WTC11 (cell line): ENCODE measurements at regions not wholly inside any gene's neighbourhood (a gene's known extent, or its start where the extent isn't known, plus 50 kb on each side); places are given as distances from the start of the nearest gene placed in this dataset.

Experiments used
- ATAC-seq: fragments of 200-7000 bp; cut with Tn5 transposase; 2 replicates; pipeline ENCODE4 v1.10.0; 2021; ENCODE audit warnings: mild to moderate bottlenecking, moderate library complexity
- CTCF ChIA-PET: fragments of 300-600 bp; sonication (Branson Sonifier 250); formaldehyde crosslinking; loops from one replicate; lab custom pipeline; 2021; ENCODE audit warnings: antibody characterized with exemption; lab: Charles Lee
- POLR2A ChIA-PET: fragments of 350-600 bp; sonication (Branson Sonifier 250); formaldehyde crosslinking; loops from one replicate; lab custom pipeline; 2021; ENCODE audit warnings: antibody characterized with exemption; lab: Charles Lee
- DNase-seq: peaks from one replicate; pipeline ENCODE4 v3.0.0; 2021; ENCODE audit warnings: low spot score
- H3K27ac Mint-ChIP-seq: 2 replicates; pipeline ENCODE4 v1.8.0; 2021; ENCODE audit warnings: mixed read lengths
- H3K27me3 Mint-ChIP-seq: 2 replicates; pipeline ENCODE4 v1.8.0; 2021; ENCODE audit warnings: low read depth, mild to moderate bottlenecking, moderate library complexity, mixed read lengths
- H3K36me3 Mint-ChIP-seq: 2 replicates; pipeline ENCODE4 v1.8.0; 2021; ENCODE audit warnings: mixed read lengths
- H3K4me1 Mint-ChIP-seq: 2 replicates; pipeline ENCODE4 v1.8.0; 2022; ENCODE audit warnings: mixed read lengths
- H3K4me3 Mint-ChIP-seq: 2 replicates; pipeline ENCODE4 v1.8.0; 2021; ENCODE audit warnings: mild to moderate bottlenecking, moderate library complexity, mixed read lengths
- H3K9me3 Mint-ChIP-seq: 2 replicates; pipeline ENCODE4 v1.8.0; 2021; ENCODE audit warnings: mixed read lengths
- CBFB ChIP-seq: sonication (generic); formaldehyde crosslinking; IDR thresholded peaks from 2 replicates; pipeline ENCODE4 v1.8.1; 2022; ENCODE audit warnings: mild to moderate bottlenecking, low read depth, missing genetic modification reagents
- ESRRA ChIP-seq: sonication (generic); formaldehyde crosslinking; IDR thresholded peaks from 2 replicates; pipeline ENCODE4 v1.8.1; 2022; ENCODE audit warnings: mild to moderate bottlenecking, missing genetic modification reagents, borderline replicate concordance
- ETV6 ChIP-seq: sonication (generic); formaldehyde crosslinking; IDR thresholded peaks from 2 replicates; pipeline ENCODE4 v1.8.1; 2022; ENCODE audit warnings: mild to moderate bottlenecking, missing genetic modification reagents
- JUN ChIP-seq: sonication (generic); formaldehyde crosslinking; IDR thresholded peaks from 2 replicates; pipeline ENCODE4 v1.8.0; 2023; ENCODE audit warnings: mild to moderate bottlenecking, missing genetic modification reagents
- KAT7 ChIP-seq: sonication (generic); formaldehyde crosslinking; IDR thresholded peaks from 2 replicates; pipeline ENCODE4 v1.8.1; 2023; ENCODE audit warnings: missing genetic modification reagents, mild to moderate bottlenecking, borderline replicate concordance
- NFATC4 ChIP-seq: fragments of 250-450 bp; sonication (Bioruptor Pico); IDR thresholded peaks from 2 replicates; pipeline ENCODE4 v1.9.0; 2021; ENCODE audit warnings: mild to moderate bottlenecking
- ZBTB21 ChIP-seq: sonication (generic); formaldehyde crosslinking; IDR thresholded peaks from 2 replicates; pipeline ENCODE4 v1.8.1; 2023; ENCODE audit warnings: mild to moderate bottlenecking, missing genetic modification reagents, borderline replicate concordance
- ZNF396 ChIP-seq: fragments of 250-450 bp; sonication (Bioruptor Pico); IDR thresholded peaks from 2 replicates; pipeline ENCODE4 v1.8.0; 2021; ENCODE audit warnings: mild to moderate bottlenecking, moderate library complexity, borderline replicate concordance
- ZNF416 ChIP-seq: fragments of 250-450 bp; sonication (Bioruptor Pico); IDR thresholded peaks from 2 replicates; pipeline ENCODE4 v1.9.0; 2021; ENCODE audit warnings: mild to moderate bottlenecking, inconsistent platforms
- TF ChIP-seq, protein P1 (sequence below): fragments of 250-450 bp; sonication (Bioruptor Pico); IDR thresholded peaks from 2 replicates; pipeline ENCODE4 v1.9.0; 2021; ENCODE audit warnings: mild to moderate bottlenecking
- TF ChIP-seq, protein P2 (sequence below): sonication (generic); formaldehyde crosslinking; IDR thresholded peaks from 2 replicates; pipeline ENCODE4 v1.8.0; 2022; ENCODE audit warnings: mild to moderate bottlenecking, missing genetic modification reagents
- TF ChIP-seq, protein P3 (sequence below): sonication (generic); formaldehyde crosslinking; IDR thresholded peaks from 2 replicates; pipeline ENCODE4 v1.8.0; 2022; ENCODE audit warnings: missing genetic modification reagents
- TF ChIP-seq, protein P4 (sequence below): sonication (generic); formaldehyde crosslinking; IDR thresholded peaks from 2 replicates; pipeline ENCODE4 v1.8.1; 2023; ENCODE audit warnings: mild to moderate bottlenecking, missing genetic modification reagents, moderate library complexity
- TF ChIP-seq, protein P5 (sequence below): sonication (generic); formaldehyde crosslinking; IDR thresholded peaks from 2 replicates; pipeline ENCODE4 v1.8.1; 2023; ENCODE audit warnings: mild to moderate bottlenecking, missing genetic modification reagents, moderate library complexity

DNA sequence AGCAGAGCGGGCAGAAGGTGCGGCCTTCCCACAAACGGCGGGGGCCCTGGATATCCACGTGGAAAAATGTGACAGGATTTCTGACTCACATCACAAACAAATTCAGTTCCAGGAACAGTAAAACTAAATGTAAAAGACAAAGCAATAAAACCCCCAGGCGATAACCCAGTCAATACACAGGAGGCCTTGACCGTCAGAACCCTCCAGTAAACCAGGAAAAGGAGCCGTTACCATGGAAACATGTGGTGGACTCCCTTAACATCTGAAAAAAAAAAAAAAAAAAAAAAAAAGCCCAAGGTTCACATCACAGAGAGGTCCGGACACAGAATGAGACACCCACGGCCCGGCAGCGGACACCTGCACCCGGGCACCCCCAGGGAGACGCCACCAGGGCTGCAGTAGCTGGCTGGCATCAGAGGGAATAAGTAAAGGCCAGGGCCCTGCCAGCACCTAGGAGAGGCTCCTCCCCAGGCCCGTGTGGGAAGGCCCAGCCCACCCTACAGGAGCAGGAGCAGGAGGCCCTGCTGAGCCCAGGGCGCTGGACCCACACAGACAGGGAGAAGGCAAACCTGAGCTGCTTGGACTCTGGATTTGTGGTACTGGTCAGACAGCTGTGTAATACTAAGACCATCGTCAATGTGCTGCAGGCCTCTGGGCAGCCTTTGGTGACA, 83.7 kb downstream of the TMEM18 start (continued):
- no peak for TF ChIP-seq ESRRA (CRISPR knock-in tag)

DNA sequence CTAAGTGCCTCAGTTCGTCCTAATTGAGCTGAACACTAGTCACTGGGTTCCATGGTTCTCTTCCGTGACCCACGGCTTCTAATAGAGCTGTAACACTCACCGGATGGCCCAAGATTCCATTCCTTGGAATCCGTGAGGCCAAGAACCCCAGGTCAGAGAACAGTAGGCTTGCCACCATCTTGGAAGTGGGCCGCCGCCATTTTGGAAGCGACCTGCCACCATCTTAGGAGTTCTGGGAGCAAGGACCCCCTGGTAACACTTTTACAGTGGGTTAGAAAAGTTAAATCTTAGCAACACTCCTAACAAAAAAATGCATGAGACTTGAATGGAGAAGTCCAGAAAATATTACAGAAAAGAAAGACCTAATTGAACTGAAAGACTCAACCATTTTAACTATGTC, 84.5 kb downstream of the TMEM18 start:
- peaks cover 5% of the 10 kb centered on the region for H3K9me3 Mint-ChIP-seq
- no peak overlapping the region for H3K27ac Mint-ChIP-seq
- no peaks in the 10 kb centered on the region for H3K36me3 Mint-ChIP-seq
- POLR2A ChIA-PET = no interaction called here
- H3K27me3 Mint-ChIP-seq = no peaks in the 10 kb centered on the region
- peaks cover 13% of the 10 kb centered on the region for H3K4me1 Mint-ChIP-seq
- ATAC-seq = no peak
- no peak for DNase-seq
- H3K4me3 Mint-ChIP-seq = no peak overlapping the region
- TF ChIP-seq, protein P1, sequence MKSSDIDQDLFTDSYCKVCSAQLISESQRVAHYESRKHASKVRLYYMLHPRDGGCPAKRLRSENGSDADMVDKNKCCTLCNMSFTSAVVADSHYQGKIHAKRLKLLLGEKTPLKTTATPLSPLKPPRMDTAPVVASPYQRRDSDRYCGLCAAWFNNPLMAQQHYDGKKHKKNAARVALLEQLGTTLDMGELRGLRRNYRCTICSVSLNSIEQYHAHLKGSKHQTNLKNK (CRISPR knock-in tag) = no peak
- no peak for TF ChIP-seq CBFB
- no peak for TF ChIP-seq ETV6 (CRISPR knock-in tag)
- TF ChIP-seq, protein P2, sequence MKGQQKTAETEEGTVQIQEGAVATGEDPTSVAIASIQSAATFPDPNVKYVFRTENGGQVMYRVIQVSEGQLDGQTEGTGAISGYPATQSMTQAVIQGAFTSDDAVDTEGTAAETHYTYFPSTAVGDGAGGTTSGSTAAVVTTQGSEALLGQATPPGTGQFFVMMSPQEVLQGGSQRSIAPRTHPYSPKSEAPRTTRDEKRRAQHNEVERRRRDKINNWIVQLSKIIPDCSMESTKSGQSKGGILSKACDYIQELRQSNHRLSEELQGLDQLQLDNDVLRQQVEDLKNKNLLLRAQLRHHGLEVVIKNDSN (CRISPR knock-in tag) = no peak
- TF ChIP-seq ZNF416 (CRISPR knock-in tag) = no peak
- TF ChIP-seq, protein P3, sequence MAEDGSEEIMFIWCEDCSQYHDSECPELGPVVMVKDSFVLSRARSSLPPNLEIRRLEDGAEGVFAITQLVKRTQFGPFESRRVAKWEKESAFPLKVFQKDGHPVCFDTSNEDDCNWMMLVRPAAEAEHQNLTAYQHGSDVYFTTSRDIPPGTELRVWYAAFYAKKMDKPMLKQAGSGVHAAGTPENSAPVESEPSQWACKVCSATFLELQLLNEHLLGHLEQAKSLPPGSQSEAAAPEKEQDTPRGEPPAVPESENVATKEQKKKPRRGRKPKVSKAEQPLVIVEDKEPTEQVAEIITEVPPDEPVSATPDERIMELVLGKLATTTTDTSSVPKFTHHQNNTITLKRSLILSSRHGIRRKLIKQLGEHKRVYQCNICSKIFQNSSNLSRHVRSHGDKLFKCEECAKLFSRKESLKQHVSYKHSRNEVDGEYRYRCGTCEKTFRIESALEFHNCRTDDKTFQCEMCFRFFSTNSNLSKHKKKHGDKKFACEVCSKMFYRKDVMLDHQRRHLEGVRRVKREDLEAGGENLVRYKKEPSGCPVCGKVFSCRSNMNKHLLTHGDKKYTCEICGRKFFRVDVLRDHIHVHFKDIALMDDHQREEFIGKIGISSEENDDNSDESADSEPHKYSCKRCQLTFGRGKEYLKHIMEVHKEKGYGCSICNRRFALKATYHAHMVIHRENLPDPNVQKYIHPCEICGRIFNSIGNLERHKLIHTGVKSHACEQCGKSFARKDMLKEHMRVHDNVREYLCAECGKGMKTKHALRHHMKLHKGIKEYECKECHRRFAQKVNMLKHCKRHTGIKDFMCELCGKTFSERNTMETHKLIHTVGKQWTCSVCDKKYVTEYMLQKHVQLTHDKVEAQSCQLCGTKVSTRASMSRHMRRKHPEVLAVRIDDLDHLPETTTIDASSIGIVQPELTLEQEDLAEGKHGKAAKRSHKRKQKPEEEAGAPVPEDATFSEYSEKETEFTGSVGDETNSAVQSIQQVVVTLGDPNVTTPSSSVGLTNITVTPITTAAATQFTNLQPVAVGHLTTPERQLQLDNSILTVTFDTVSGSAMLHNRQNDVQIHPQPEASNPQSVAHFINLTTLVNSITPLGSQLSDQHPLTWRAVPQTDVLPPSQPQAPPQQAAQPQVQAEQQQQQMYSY (CRISPR knock-in tag) = no peak
- TF ChIP-seq, protein P4, sequence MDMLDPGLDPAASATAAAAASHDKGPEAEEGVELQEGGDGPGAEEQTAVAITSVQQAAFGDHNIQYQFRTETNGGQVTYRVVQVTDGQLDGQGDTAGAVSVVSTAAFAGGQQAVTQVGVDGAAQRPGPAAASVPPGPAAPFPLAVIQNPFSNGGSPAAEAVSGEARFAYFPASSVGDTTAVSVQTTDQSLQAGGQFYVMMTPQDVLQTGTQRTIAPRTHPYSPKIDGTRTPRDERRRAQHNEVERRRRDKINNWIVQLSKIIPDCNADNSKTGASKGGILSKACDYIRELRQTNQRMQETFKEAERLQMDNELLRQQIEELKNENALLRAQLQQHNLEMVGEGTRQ (CRISPR knock-in tag) = no peak
- no peak for TF ChIP-seq KAT7 (CRISPR knock-in tag)
- TF ChIP-seq ZBTB21 (CRISPR knock-in tag) = no peak
- CTCF ChIA-PET = no interaction called here

DNA sequence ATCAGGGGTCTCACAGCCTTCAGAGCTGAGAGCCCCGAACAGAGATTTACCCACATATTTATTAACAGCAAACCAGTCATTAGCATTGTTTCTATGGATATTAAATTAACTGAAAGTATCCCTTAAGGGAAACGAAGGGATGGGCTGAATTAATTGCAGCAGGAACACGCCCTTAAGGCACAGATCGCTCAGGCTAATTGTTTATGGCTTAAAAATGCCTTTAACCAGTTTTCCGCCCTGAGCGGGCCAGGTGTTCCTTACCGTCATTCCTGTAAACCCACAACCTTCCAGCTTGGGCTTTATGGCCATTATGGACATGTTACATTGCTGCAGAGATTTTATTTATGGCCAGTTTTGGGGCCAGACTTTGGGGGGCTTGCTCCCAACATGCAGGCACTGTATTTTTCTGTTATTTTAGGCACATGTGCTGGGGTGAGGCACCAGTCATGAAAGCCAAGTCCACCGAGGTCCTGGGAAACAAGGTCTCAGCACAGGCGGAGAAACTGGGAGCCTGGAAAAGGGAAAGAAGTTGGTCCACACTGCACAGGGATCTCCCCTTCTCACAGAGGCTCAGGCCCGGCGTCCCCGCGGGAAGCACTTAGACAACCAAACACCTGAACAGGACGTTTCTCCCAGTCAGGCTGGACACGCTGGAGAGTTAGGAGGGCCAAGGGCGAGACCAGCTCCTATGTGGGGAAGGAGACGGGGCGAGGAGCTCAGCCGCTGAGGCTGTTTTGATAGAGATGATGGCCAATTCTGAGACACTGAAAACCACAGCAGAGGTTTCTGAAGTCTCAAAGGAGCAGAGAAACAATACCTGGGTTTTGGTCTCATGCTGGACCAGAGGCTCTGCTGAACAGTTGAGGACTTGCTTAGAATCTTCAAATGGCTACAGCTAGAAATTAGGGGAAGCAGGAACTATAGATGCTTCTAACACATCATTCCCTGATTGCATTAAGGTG, 86.7 kb downstream of the TMEM18 start:
- CTCF ChIA-PET = interaction anchor here (1.7 kb wide), 1 partner anchor 8 kb away, joined by 5 read pairs; no protein-coding TSS in a partner anchor
- ATAC-seq (no peak), DNase-seq (no peak)
- Mint-ChIP-seq H3K27me3 (no peaks in the 10 kb centered on the region), H3K9me3 (peaks cover 5% of the 10 kb centered on the region), H3K4me3 (no peak overlapping the region), H3K36me3 (no peaks in the 10 kb centered on the region), H3K4me1 (peaks cover 13% of the 10 kb centered on the region), H3K27ac (no peak overlapping the region)
- TF ChIP-seq, protein P5, sequence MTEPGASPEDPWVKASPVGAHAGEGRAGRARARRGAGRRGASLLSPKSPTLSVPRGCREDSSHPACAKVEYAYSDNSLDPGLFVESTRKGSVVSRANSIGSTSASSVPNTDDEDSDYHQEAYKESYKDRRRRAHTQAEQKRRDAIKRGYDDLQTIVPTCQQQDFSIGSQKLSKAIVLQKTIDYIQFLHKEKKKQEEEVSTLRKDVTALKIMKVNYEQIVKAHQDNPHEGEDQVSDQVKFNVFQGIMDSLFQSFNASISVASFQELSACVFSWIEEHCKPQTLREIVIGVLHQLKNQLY (CRISPR knock-in tag) = no peak
- TF ChIP-seq NFATC4 (CRISPR knock-in tag) (no peak), JUN (CRISPR knock-in tag) (no peak), ZNF396 (CRISPR knock-in tag) (no peak)
- POLR2A ChIA-PET = no interaction called here
